GM12891 (cell line): ENCODE measurements at regions not wholly inside any gene's neighbourhood (a gene's known extent, or its start where the extent isn't known, plus 50 kb on each side); places are given as distances from the start of the nearest gene placed in this dataset.

Experiments used
- DNase-seq: peaks from one replicate; pipeline ENCODE4 v3.0.0; 2011; ENCODE audit warnings: low spot score; ENCODE audit not compliant: insufficient read length
- FAIRE-seq: peaks from 2 replicates; lab custom pipeline; 2011; peaks lifted over from hg19 to GRCh38; lab: Jason Lieb, UNC
- PAX5 ChIP-seq: IDR thresholded peaks from 2 replicates; pipeline ENCODE4 v1.6.1; 2011; ENCODE audit warnings: low read length, moderate library complexity, mild to moderate bottlenecking; ENCODE audit not compliant: insufficient read depth, severe bottlenecking
- POLR2A ChIP-seq: IDR thresholded peaks from 2 replicates; pipeline ENCODE4 v1.6.1; 2011; ENCODE audit warnings: low read depth, low read length, control low read depth
- POLR2AphosphoS5 ChIP-seq: IDR thresholded peaks from 2 replicates; pipeline ENCODE4 v1.6.1; 2011; ENCODE audit warnings: low read depth, low read length, control low read depth
- POU2F2 ChIP-seq: IDR thresholded peaks from 2 replicates; pipeline ENCODE4 v1.6.1; 2011; ENCODE audit warnings: low read depth, mild to moderate bottlenecking, control low read depth, low read length, moderate library complexity
- SPI1 ChIP-seq: IDR thresholded peaks from 2 replicates; pipeline ENCODE4 v1.6.1; 2011; ENCODE audit warnings: low read depth, low read length, control low read depth
- TAF1 ChIP-seq: IDR thresholded peaks from 2 replicates; pipeline ENCODE4 v1.6.1; 2011; ENCODE audit warnings: low read depth, low read length, control low read depth

DNA sequence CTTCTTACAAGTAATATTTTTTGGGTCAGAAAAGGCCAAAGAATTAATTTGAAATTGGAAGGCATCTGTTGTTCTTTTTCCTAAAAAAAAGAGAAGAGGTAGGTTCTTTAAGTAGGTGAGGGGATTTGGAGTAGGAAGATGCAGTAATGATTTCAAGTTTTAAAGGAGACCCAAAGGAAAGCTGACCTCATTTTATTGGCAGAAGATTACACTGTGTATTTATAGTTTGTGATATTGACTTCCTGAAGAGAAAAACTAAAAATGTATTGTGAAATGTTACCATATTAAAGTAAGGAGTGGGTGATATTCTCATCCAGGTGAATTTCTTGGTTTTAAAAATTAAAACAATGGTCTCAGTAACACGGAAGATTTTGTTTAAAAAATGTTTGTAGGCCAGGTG, 56.6 kb upstream of the CELF2 start:
- TF ChIP-seq POU2F2 = no peak
- TF ChIP-seq POLR2AphosphoS5 = no peak
- no peak for TF ChIP-seq PAX5
- no peak for TF ChIP-seq POLR2A
- no peak for TF ChIP-seq SPI1
- no peak for TF ChIP-seq TAF1
- FAIRE-seq (no peak), DNase-seq (no peak)

DNA sequence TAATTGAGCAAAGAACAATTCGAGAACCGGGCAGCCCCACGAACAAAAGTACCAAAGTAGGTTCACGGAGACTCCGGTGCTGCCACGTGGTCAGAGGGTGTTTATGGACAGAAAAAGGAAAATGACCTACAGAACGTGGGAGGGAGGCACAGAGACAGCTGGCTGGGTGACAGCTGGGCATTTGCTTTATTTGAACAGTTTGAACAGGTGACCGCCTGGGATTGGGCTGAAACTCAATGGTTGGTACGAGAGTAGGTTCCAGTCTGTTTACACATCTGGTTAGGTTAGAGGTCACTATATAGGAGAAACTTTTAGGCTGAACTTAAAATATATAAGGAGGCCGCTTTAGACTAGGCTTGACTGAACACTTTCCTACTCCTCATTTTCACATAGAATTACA, 50.6 kb upstream of the CELF2 start:
- DNase-seq (no peak), FAIRE-seq (no peak)
- no peak for TF ChIP-seq PAX5
- TF ChIP-seq POLR2A = no peak
- TF ChIP-seq TAF1 = no peak
- TF ChIP-seq SPI1 = no peak
- TF ChIP-seq POU2F2 = no peak
- no peak for TF ChIP-seq POLR2AphosphoS5

DNA sequence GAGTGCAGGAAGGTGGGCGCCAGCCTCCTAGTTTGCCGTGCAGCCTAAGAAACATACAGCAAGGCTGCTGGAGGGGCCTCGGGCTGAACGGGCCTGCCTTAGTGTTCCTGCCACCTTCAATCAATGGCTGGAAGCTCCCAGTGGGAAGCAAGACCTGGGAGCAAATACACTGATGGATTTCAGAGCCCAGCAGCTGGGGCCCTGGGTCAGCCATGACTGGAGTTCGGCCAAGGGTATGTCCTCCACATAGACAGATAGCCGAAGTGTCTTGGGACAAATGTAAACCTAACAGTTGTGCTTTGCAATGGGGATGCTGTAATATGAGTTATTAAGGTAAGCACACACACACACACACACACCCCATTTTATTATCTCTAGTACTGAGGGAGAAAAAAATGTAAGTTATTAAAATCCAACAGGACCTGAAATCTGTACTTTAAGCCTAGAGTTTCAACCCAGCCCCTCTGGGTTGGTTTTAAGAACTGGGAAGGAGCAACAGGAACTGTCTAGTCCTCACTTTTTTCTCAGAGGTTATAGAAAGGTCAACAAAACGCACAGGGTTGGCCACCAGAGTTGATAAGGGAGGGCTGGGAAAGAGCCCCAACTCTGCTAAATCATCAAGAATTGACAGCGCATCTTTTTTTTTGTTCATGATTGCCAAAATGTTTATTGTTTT, 50.0 kb upstream of the CELF2 start:
- FAIRE-seq (no peak), DNase-seq (no peak)
- TF ChIP-seq SPI1 (no peak), POLR2AphosphoS5 (no peak), POU2F2 (no peak), PAX5 (no peak), POLR2A (no peak), TAF1 (no peak)
